ENCODE measurements at regions not wholly inside any gene's neighbourhood (a gene's known extent, or its start where the extent isn't known, plus 50 kb on each side); places are given as distances from the start of the nearest gene placed in this dataset.
"Not testable (repeated sequence)": the region's sequence is repeated elsewhere in the genome, so short reads cannot be mapped to it uniquely, and the experiment has no call there.

- no peaks in the 10 kb centered on the region for H3K4me1 ChIP-seq (ENCODE audit: control insufficient read depth in 3 of 3, insufficient read depth in 3 of 3, low read length in 3 of 3)
- H3K9me3 ChIP-seq (ENCODE audit: control insufficient read depth in 3 of 3, low read length in 3 of 3), result no peaks in the 10 kb centered on the region
- H3K9ac ChIP-seq (ENCODE audit: low read depth in 1 of 3, low read length in 3 of 3), result no peak overlapping the region
- no peak overlapping the region for H3K4me3 ChIP-seq (ENCODE audit: low read length in 3 of 3)
- no peaks in the 10 kb centered on the region for H3K36me3 ChIP-seq (ENCODE audit: control insufficient read depth in 3 of 3, insufficient read depth in 3 of 3, low read length in 3 of 3)
- H3K27me3 ChIP-seq (ENCODE audit: control insufficient read depth in 3 of 3, insufficient read depth in 3 of 3, low read length in 3 of 3), result no peaks in the 10 kb centered on the region
- H3K27ac ChIP-seq (ENCODE audit: low read depth, low read length), result no peak overlapping the region
Measured at GRCh38 chr11:121999651-122000050, 116.4 kb downstream of the BLID start.

- H3K9me3 ChIP-seq (ENCODE audit: control insufficient read depth in 3 of 3, low read length in 3 of 3), result no peaks in the 10 kb centered on the region
- no peaks in the 10 kb centered on the region for H3K27me3 ChIP-seq (ENCODE audit: control insufficient read depth in 3 of 3, insufficient read depth in 3 of 3, low read length in 3 of 3)
- no peaks in the 10 kb centered on the region for H3K4me1 ChIP-seq (ENCODE audit: control insufficient read depth in 3 of 3, insufficient read depth in 3 of 3, low read length in 3 of 3)
- H3K4me3 ChIP-seq (ENCODE audit: low read length in 3 of 3), result no peak overlapping the region
- no peaks in the 10 kb centered on the region for H3K36me3 ChIP-seq (ENCODE audit: control insufficient read depth in 3 of 3, insufficient read depth in 3 of 3, low read length in 3 of 3)
- H3K27ac ChIP-seq (ENCODE audit: low read depth, low read length), result no peak overlapping the region
- H3K9ac ChIP-seq (ENCODE audit: low read depth in 1 of 3, low read length in 3 of 3), result no peak overlapping the region
Measured at GRCh38 chr11:121996574-121996973, 119.4 kb downstream of the BLID start.

- no peaks in the 10 kb centered on the region for H3K9me3 ChIP-seq (ENCODE audit: control insufficient read depth in 3 of 3, low read length in 3 of 3)
- H3K27ac ChIP-seq (ENCODE audit: low read depth, low read length), result no peak overlapping the region
- peaks cover 0 to 11% (median 4%) of the 10 kb centered on the region in 3 donors for H3K4me1 ChIP-seq (ENCODE audit: control insufficient read depth in 3 of 3, insufficient read depth in 3 of 3, low read length in 3 of 3)
- H3K4me3 ChIP-seq (ENCODE audit: low read length in 3 of 3), result no peak overlapping the region
- no peaks in the 10 kb centered on the region for H3K36me3 ChIP-seq (ENCODE audit: control insufficient read depth in 3 of 3, insufficient read depth in 3 of 3, low read length in 3 of 3)
- H3K27me3 ChIP-seq (ENCODE audit: control insufficient read depth in 3 of 3, insufficient read depth in 3 of 3, low read length in 3 of 3), result no peaks in the 10 kb centered on the region
- H3K9ac ChIP-seq (ENCODE audit: low read depth in 1 of 3, low read length in 3 of 3), result no peak overlapping the region
Measured at GRCh38 chr11:121983901-121984300, 132.1 kb downstream of the BLID start.

DNA sequence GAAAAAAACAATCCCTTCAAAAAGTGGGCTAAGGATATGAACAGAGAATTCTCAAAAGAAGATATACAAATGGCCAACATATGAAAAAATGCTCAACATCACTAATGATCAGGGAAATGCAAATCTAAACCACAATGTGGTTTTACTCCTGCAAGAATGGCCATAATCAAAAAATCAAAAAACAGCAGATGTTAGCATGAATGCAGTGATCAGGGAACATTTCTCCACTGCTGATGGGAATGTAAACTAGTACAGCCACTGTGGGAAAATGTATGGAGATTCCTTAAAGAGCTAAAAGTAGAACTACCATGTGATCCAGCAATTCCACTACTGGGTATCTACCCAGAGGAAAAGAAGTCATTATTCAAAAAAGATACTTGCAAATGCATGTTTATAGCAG, 138.1 kb downstream of the BLID start:
- H3K9me3 ChIP-seq (ENCODE audit: control insufficient read depth in 3 of 3, low read length in 3 of 3); H3K4me1 ChIP-seq (ENCODE audit: control insufficient read depth in 3 of 3, insufficient read depth in 3 of 3, low read length in 3 of 3); H3K9ac ChIP-seq (ENCODE audit: low read depth in 1 of 3, low read length in 3 of 3); H3K36me3 ChIP-seq (ENCODE audit: control insufficient read depth in 3 of 3, insufficient read depth in 3 of 3, low read length in 3 of 3); H3K27ac ChIP-seq (ENCODE audit: low read depth, low read length); H3K4me3 ChIP-seq (ENCODE audit: low read length in 3 of 3); H3K27me3 ChIP-seq (ENCODE audit: control insufficient read depth in 3 of 3, insufficient read depth in 3 of 3, low read length in 3 of 3): not testable (repeated sequence)

- Histone ChIP-seq H3K27me3 (ENCODE audit: control insufficient read depth in 3 of 3, insufficient read depth in 3 of 3, low read length in 3 of 3) (no peaks in the 10 kb centered on the region), H3K9ac (ENCODE audit: low read depth in 1 of 3, low read length in 3 of 3) (no peak overlapping the region), H3K27ac (ENCODE audit: low read depth, low read length) (no peak overlapping the region), H3K4me1 (ENCODE audit: control insufficient read depth in 3 of 3, insufficient read depth in 3 of 3, low read length in 3 of 3) (peaks cover 6 to 8% (median 7%) of the 10 kb centered on the region in 3 donors), H3K36me3 (ENCODE audit: control insufficient read depth in 3 of 3, insufficient read depth in 3 of 3, low read length in 3 of 3) (no peaks in the 10 kb centered on the region), H3K9me3 (ENCODE audit: control insufficient read depth in 3 of 3, low read length in 3 of 3) (no peaks in the 10 kb centered on the region), H3K4me3 (ENCODE audit: low read length in 3 of 3) (no peak overlapping the region)
Measured at GRCh38 chr11:121968638-121969037, 147.4 kb downstream of the BLID start.

GRCh38 chr11:121967131-121967704, 148.8 kb downstream of the BLID start:
- Histone ChIP-seq H3K9ac (ENCODE audit: low read depth in 1 of 3, low read length in 3 of 3) (no peak overlapping the region), H3K27me3 (ENCODE audit: control insufficient read depth in 3 of 3, insufficient read depth in 3 of 3, low read length in 3 of 3) (no peaks in the 10 kb centered on the region), H3K4me1 (ENCODE audit: control insufficient read depth in 3 of 3, insufficient read depth in 3 of 3, low read length in 3 of 3) (peaks cover 6 to 8% (median 7%) of the 10 kb centered on the region in 3 donors), H3K9me3 (ENCODE audit: control insufficient read depth in 3 of 3, low read length in 3 of 3) (no peaks in the 10 kb centered on the region), H3K27ac (ENCODE audit: low read depth, low read length) (no peak overlapping the region), H3K36me3 (ENCODE audit: control insufficient read depth in 3 of 3, insufficient read depth in 3 of 3, low read length in 3 of 3) (no peaks in the 10 kb centered on the region), H3K4me3 (ENCODE audit: low read length in 3 of 3) (no peak overlapping the region)

- H3K4me3 ChIP-seq (ENCODE audit: low read length in 3 of 3), result no peak overlapping the region
- H3K9ac ChIP-seq (ENCODE audit: low read depth in 1 of 3, low read length in 3 of 3), result no peak overlapping the region
- no peaks in the 10 kb centered on the region for H3K36me3 ChIP-seq (ENCODE audit: control insufficient read depth in 3 of 3, insufficient read depth in 3 of 3, low read length in 3 of 3)
- no peak overlapping the region for H3K27ac ChIP-seq (ENCODE audit: low read depth, low read length)
- no peaks in the 10 kb centered on the region for H3K9me3 ChIP-seq (ENCODE audit: control insufficient read depth in 3 of 3, low read length in 3 of 3)
- H3K4me1 ChIP-seq (ENCODE audit: control insufficient read depth in 3 of 3, insufficient read depth in 3 of 3, low read length in 3 of 3), result peaks cover 6 to 8% (median 7%) of the 10 kb centered on the region in 3 donors
- H3K27me3 ChIP-seq (ENCODE audit: control insufficient read depth in 3 of 3, insufficient read depth in 3 of 3, low read length in 3 of 3), result no peaks in the 10 kb centered on the region
Measured at GRCh38 chr11:121965330-121965729, 150.7 kb downstream of the BLID start.

DNA sequence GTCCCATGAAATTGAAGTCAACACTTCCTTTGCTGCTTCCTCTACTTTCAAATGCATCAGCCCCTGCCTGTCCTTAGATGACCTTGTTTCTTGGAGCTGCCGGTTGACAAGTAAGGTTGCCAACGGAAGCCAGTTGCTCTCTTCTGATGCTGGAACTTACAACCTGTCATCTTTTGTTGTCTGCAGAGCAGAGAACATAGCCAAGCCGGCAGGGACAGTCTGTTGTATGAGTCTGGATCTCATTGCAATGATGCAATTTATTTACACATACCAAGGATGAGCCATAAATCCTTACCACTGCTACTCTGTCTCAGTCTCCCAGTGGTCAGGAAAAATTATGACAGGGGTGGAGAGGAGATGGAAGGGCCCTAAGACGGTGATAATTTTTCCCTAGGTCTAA, 151.4 kb downstream of the BLID start:
- Histone ChIP-seq H3K27me3 (ENCODE audit: control insufficient read depth in 3 of 3, insufficient read depth in 3 of 3, low read length in 3 of 3) (no peaks in the 10 kb centered on the region), H3K9me3 (ENCODE audit: control insufficient read depth in 3 of 3, low read length in 3 of 3) (no peaks in the 10 kb centered on the region), H3K9ac (ENCODE audit: low read depth in 1 of 3, low read length in 3 of 3) (no peak overlapping the region), H3K4me1 (ENCODE audit: control insufficient read depth in 3 of 3, insufficient read depth in 3 of 3, low read length in 3 of 3) (peaks cover 6 to 8% (median 7%) of the 10 kb centered on the region in 3 donors), H3K27ac (ENCODE audit: low read depth, low read length) (no peak overlapping the region), H3K4me3 (ENCODE audit: low read length in 3 of 3) (no peak overlapping the region), H3K36me3 (ENCODE audit: control insufficient read depth in 3 of 3, insufficient read depth in 3 of 3, low read length in 3 of 3) (no peaks in the 10 kb centered on the region)

DNA sequence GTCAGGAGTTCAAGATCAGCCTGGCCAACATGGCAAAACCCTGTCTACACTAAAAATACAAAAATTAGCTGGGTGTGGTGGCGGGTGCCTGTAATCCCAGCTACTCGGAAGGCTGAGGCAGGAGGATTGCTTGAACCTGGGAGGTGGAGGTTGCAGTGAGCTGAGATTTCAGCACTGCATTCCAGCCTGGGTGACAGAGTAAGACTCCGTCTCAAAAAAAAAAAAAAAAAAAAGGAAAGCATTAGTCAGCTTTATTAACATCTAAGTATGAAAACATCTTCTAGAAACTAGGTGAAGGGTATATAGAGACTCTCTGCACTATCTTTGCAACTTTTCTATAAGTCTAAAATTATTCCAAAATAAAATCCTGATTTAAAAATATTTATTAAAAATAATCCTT, 152.2 kb downstream of the BLID start:
- not testable (repeated sequence) for H3K9me3 ChIP-seq (ENCODE audit: control insufficient read depth in 3 of 3, low read length in 3 of 3); H3K4me1 ChIP-seq (ENCODE audit: control insufficient read depth in 3 of 3, insufficient read depth in 3 of 3, low read length in 3 of 3); H3K27me3 ChIP-seq (ENCODE audit: control insufficient read depth in 3 of 3, insufficient read depth in 3 of 3, low read length in 3 of 3); H3K36me3 ChIP-seq (ENCODE audit: control insufficient read depth in 3 of 3, insufficient read depth in 3 of 3, low read length in 3 of 3); H3K9ac ChIP-seq (ENCODE audit: low read depth in 1 of 3, low read length in 3 of 3); H3K27ac ChIP-seq (ENCODE audit: low read depth, low read length); H3K4me3 ChIP-seq (ENCODE audit: low read length in 3 of 3)

- Histone ChIP-seq H3K9me3 (ENCODE audit: control insufficient read depth in 3 of 3, low read length in 3 of 3) (no peaks in the 10 kb centered on the region), H3K27me3 (ENCODE audit: control insufficient read depth in 3 of 3, insufficient read depth in 3 of 3, low read length in 3 of 3) (no peaks in the 10 kb centered on the region), H3K9ac (ENCODE audit: low read depth in 1 of 3, low read length in 3 of 3) (no peak overlapping the region), H3K27ac (ENCODE audit: low read depth, low read length) (no peak overlapping the region), H3K36me3 (ENCODE audit: control insufficient read depth in 3 of 3, insufficient read depth in 3 of 3, low read length in 3 of 3) (no peaks in the 10 kb centered on the region), H3K4me3 (ENCODE audit: low read length in 3 of 3) (no peak overlapping the region), H3K4me1 (ENCODE audit: control insufficient read depth in 3 of 3, insufficient read depth in 3 of 3, low read length in 3 of 3) (peaks cover 6 to 8% (median 7%) of the 10 kb centered on the region in 3 donors)
Measured at GRCh38 chr11:121961321-121961801, 154.7 kb downstream of the BLID start.

GRCh38 chr11:121958971-121959325, 157.1 kb downstream of the BLID start:
- H3K27ac ChIP-seq (ENCODE audit: low read depth, low read length), result no peak overlapping the region
- H3K9ac ChIP-seq (ENCODE audit: low read depth in 1 of 3, low read length in 3 of 3), result no peak overlapping the region
- H3K9me3 ChIP-seq (ENCODE audit: control insufficient read depth in 3 of 3, low read length in 3 of 3), result no peaks in the 10 kb centered on the region
- H3K27me3 ChIP-seq (ENCODE audit: control insufficient read depth in 3 of 3, insufficient read depth in 3 of 3, low read length in 3 of 3), result no peaks in the 10 kb centered on the region
- H3K36me3 ChIP-seq (ENCODE audit: control insufficient read depth in 3 of 3, insufficient read depth in 3 of 3, low read length in 3 of 3), result no peaks in the 10 kb centered on the region
- H3K4me3 ChIP-seq (ENCODE audit: low read length in 3 of 3), result no peak overlapping the region
- H3K4me1 ChIP-seq (ENCODE audit: control insufficient read depth in 3 of 3, insufficient read depth in 3 of 3, low read length in 3 of 3), result no peaks in the 10 kb centered on the region

Data from skeletal muscle tissue (tissue), 3 donors.